Testis (tissue), 2 donors: ENCODE measurements at regions not wholly inside any gene's neighbourhood (a gene's known extent, or its start where the extent isn't known, plus 50 kb on each side); places are given as distances from the start of the nearest gene placed in this dataset.

Source experiments
- DNase-seq: peaks from one replicate; pipeline ENCODE4 v3.0.0-alpha.2; 2019
- H3K27ac ChIP-seq, 2 donors: fragments of 200-600 bp; sonication (generic); one replicate each; pipeline ENCODE4 v1.5.1; 2019
- H3K27me3 ChIP-seq: fragments of 200-600 bp; sonication (generic); one replicate; pipeline ENCODE4 v1.5.1; 2019
- H3K36me3 ChIP-seq: fragments of 200-600 bp; sonication (generic); one replicate; pipeline ENCODE4 v1.5.1; 2017; ENCODE audit warnings: low read depth; ENCODE audit errors: missing control alignments
- H3K4me1 ChIP-seq: fragments of 200-600 bp; sonication (generic); one replicate; pipeline ENCODE4 v1.5.1; 2019
- H3K4me3 ChIP-seq, 2 donors: fragments of 200-600 bp; sonication (generic); one replicate each; pipeline ENCODE4 v1.5.1; 2017 to 2019
- H3K9me3 ChIP-seq: fragments of 200-600 bp; sonication (generic); one replicate; pipeline ENCODE4 v1.5.1; 2017
- POLR2A ChIP-seq: fragments of 450-650 bp; IDR thresholded peaks from one replicate; pipeline ENCODE4 v1.6.1; 2017; ENCODE audit warnings: antibody characterized with exemption, mild to moderate bottlenecking, moderate library complexity
- WGBS, 2 donors: methylation state at CpG; one replicate each; pipeline ENCODE4 v1.1.5; 2018; 5-methylcytosine and 5-hydroxymethylcytosine counted together
- intact Hi-C: fragments of 100-400 bp; cut with DNase I; formaldehyde crosslinking; loops from one replicate; pipeline ENCODE4 v1.15.1; 2023; ENCODE audit warnings: low total_unique reads
- TF ChIP-seq, protein P1 (sequence below), 3 experiments: fragments of 450-650 bp in 2 of 3; fragments of 200-600 bp in 1 of 3; sonication (generic) in 1 of 3; IDR thresholded peaks; one replicate each; pipeline ENCODE4 v1.5.1; 2016 to 2019; ENCODE audit warnings: antibody characterized with exemption in 3 of 3, mild to moderate bottlenecking in 2 of 3, moderate library complexity in 1 of 3

DNA sequence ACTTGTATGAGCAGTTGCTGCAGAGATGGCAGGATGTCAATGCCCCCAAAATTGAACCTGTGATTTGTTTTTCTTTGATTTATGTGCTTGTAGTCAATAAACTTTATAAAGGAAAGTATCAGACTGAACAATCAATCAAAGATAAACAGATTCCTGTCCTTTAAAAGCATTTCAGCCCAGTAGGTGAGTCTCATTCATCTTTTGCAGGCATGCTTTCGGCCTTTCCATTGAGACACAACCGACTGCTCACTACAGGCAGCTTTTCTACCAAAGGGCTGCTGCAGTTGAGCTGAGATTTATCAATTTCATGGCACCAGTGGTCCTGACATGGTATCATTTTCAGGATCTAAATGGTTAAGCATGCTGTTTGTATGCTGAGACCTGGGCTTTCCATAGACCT lies 513.6 kb upstream of the PTBP2 start:
- H3K27me3 ChIP-seq, result no peaks in the 10 kb centered on the region
- no peak overlapping the region for H3K27ac ChIP-seq
- H3K4me3 ChIP-seq, result no peak overlapping the region
- intact Hi-C loops, result no loop called here
- no peaks in the 10 kb centered on the region for H3K4me1 ChIP-seq
- 93 to 95% methylated on average over 2 of the region's 2 CpGs for WGBS, 2 donors
- no peak for DNase-seq
- no peaks in the 10 kb centered on the region for H3K36me3 ChIP-seq
- no peak for TF ChIP-seq POLR2A
- TF ChIP-seq, protein P1, sequence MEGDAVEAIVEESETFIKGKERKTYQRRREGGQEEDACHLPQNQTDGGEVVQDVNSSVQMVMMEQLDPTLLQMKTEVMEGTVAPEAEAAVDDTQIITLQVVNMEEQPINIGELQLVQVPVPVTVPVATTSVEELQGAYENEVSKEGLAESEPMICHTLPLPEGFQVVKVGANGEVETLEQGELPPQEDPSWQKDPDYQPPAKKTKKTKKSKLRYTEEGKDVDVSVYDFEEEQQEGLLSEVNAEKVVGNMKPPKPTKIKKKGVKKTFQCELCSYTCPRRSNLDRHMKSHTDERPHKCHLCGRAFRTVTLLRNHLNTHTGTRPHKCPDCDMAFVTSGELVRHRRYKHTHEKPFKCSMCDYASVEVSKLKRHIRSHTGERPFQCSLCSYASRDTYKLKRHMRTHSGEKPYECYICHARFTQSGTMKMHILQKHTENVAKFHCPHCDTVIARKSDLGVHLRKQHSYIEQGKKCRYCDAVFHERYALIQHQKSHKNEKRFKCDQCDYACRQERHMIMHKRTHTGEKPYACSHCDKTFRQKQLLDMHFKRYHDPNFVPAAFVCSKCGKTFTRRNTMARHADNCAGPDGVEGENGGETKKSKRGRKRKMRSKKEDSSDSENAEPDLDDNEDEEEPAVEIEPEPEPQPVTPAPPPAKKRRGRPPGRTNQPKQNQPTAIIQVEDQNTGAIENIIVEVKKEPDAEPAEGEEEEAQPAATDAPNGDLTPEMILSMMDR (IDR thresholded peaks at IDR 0.05), result no peak
- H3K9me3 ChIP-seq, result no peaks in the 10 kb centered on the region

DNA sequence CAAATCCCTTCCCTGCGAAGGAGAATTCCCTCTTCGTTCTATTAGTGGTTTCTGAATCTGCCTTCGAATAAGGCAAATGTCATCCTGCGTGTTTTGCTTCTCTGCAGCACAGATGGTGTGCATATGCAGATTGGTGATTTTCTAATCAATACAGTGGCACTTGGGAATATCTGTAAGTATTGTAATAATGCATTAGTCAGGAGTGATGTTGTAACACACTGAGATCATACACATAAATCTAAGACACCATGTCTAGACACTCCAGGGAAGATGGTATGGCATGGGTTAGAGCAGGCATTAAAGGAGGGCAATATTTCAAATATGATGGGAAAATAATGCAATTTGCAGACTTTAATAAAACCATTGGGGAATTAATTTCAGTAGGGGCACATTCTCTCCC lies 513.2 kb upstream of the PTBP2 start:
- 95 to 97% methylated on average over 4 of the region's 4 CpGs for WGBS, 2 donors
- Histone ChIP-seq H3K27me3 (no peaks in the 10 kb centered on the region), H3K4me3 (no peak overlapping the region), H3K36me3 (no peaks in the 10 kb centered on the region), H3K9me3 (no peaks in the 10 kb centered on the region), H3K27ac (no peak overlapping the region), H3K4me1 (no peaks in the 10 kb centered on the region)
- no peak for DNase-seq
- TF ChIP-seq, protein P1 (IDR thresholded peaks at IDR 0.05), result no peak
- no peak for TF ChIP-seq POLR2A
- intact Hi-C loops, result no loop called here

DNA sequence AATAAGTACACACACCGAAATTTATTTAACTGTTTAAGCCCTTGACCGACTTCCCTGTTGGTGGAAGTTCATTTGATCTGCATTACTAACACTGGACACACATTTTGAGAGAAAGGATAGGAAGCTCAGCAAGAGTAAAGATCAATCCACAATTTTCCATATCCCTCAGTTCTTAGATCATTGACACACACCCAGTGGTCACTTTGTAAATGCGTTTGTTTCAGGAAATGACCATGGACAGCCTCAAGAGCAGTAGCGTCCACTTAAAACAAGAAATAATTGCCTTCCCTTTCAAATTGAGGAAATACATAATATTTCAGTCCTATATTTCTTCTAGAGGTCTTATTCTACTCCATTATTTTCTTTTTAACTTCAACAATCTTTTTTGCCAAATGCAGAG lies 511.5 kb upstream of the PTBP2 start:
- no peak for DNase-seq
- 83 to 87% methylated on average over 4 of the region's 4 CpGs for WGBS, 2 donors
- no peaks in the 10 kb centered on the region for H3K36me3 ChIP-seq
- H3K4me3 ChIP-seq, result no peak overlapping the region
- no peaks in the 10 kb centered on the region for H3K4me1 ChIP-seq
- intact Hi-C loops, result no loop called here
- no peaks in the 10 kb centered on the region for H3K9me3 ChIP-seq
- TF ChIP-seq, protein P1 (IDR thresholded peaks at IDR 0.05), result no peak
- no peak for TF ChIP-seq POLR2A
- no peaks in the 10 kb centered on the region for H3K27me3 ChIP-seq
- H3K27ac ChIP-seq, result no peak overlapping the region

DNA sequence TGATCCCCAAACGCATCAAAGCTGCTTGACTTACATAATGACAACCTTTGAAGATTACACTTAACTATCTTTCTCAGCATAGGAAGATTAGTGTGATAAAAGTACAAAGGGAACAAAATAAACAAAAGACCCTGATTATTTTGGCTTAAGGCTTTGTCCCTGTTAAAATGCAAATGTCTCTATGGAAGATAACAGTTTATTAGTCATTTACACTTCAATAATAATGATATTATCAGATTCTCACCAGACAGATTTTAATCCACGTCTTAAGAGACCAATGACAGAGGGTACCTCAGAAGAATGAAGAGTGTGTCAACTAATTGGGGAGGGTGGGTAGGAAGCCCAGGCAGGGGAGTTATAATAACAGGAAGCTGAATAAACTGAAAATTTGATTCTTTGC lies 510.4 kb upstream of the PTBP2 start:
- DNase-seq, result no peak
- no peak for TF ChIP-seq POLR2A
- TF ChIP-seq, protein P1 (IDR thresholded peaks at IDR 0.05), result no peak
- Histone ChIP-seq H3K36me3 (no peaks in the 10 kb centered on the region), H3K4me1 (no peaks in the 10 kb centered on the region), H3K27me3 (no peaks in the 10 kb centered on the region), H3K27ac (no peak overlapping the region), H3K9me3 (no peaks in the 10 kb centered on the region), H3K4me3 (no peak overlapping the region)
- intact Hi-C loops, result no loop called here
- 84 to 91% methylated on average over 2 of the region's 2 CpGs for WGBS, 2 donors

DNA sequence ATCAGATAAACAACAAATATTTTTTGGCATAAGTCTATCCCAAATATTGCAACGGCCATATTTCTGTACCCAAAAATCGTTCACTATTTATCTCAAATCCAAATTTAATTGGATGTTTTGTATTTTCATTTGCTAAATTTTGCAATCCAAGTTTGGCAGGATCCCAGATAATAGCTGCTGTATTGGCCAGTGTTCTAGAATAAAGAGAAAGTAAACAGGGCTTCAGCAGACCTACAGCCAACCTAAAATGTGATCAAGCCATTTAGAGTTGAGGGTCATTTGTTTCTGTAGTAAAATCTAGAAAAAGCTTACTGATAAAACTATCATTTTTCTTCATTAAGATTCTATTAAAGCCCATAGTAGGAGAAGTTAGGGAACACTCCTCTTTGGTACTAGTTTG lies 506.6 kb upstream of the PTBP2 start:
- Histone ChIP-seq H3K9me3 (no peaks in the 10 kb centered on the region), H3K27ac (no peak overlapping the region), H3K4me3 (no peak overlapping the region), H3K27me3 (no peaks in the 10 kb centered on the region), H3K36me3 (no peaks in the 10 kb centered on the region), H3K4me1 (no peaks in the 10 kb centered on the region)
- intact Hi-C loops, result no loop called here
- DNase-seq, result no peak
- TF ChIP-seq, protein P1 (IDR thresholded peaks at IDR 0.05), result no peak
- TF ChIP-seq POLR2A, result no peak
- 62 to 75% methylated on average over 2 of the region's 2 CpGs for WGBS, 2 donors
